H9 (cell line): ENCODE measurements at regions not wholly inside any gene's neighbourhood (a gene's known extent, or its start where the extent isn't known, plus 50 kb on each side); places are given as distances from the start of the nearest gene placed in this dataset.

Experiments
- DNase-seq: peaks from one replicate; pipeline ENCODE4 v3.0.0-alpha.2; 2017
- H2AFZ ChIP-seq: one replicate; pipeline ENCODE4 v1.6.1; 2013; ENCODE audit warnings: mild to moderate bottlenecking, low read length, control low read depth, moderate library complexity
- H2AK5ac ChIP-seq: 2 replicates; pipeline ENCODE4 v1.6.1; 2013; ENCODE audit warnings: low read length, control low read depth, mixed read lengths; ENCODE audit not compliant: insufficient read length
- H2BK120ac ChIP-seq: one replicate; pipeline ENCODE4 v1.6.1; 2013; ENCODE audit warnings: low read depth, mild to moderate bottlenecking, low read length, control low read depth, inconsistent platforms; ENCODE audit not compliant: poor library complexity, severe bottlenecking
- H2BK12ac ChIP-seq: 2 replicates; pipeline ENCODE4 v1.6.1; 2013; ENCODE audit warnings: low read length, control low read depth, mixed read lengths, low read depth; ENCODE audit not compliant: insufficient read length
- H2BK15ac ChIP-seq: 2 replicates; pipeline ENCODE4 v1.6.1; 2013; ENCODE audit warnings: low read depth, low read length, control low read depth
- H2BK20ac ChIP-seq: one replicate; pipeline ENCODE4 v1.6.1; 2013; ENCODE audit warnings: low read depth, mild to moderate bottlenecking, low read length, control low read depth, inconsistent platforms; ENCODE audit not compliant: poor library complexity, severe bottlenecking
- H2BK5ac ChIP-seq: 2 replicates; pipeline ENCODE4 v1.6.1; 2013; ENCODE audit warnings: low read length, control low read depth, mixed read lengths; ENCODE audit not compliant: insufficient read length
- H3K14ac ChIP-seq: 2 replicates; pipeline ENCODE4 v1.6.1; 2013; ENCODE audit warnings: low read length, control low read depth; ENCODE audit not compliant: insufficient read depth
- H3K18ac ChIP-seq: 2 replicates; pipeline ENCODE4 v1.6.1; 2013; ENCODE audit warnings: low read depth, mild to moderate bottlenecking, mixed read lengths, low read length, control low read depth; ENCODE audit not compliant: insufficient read length
- H3K23ac ChIP-seq: 2 replicates; pipeline ENCODE4 v1.6.1; 2013; ENCODE audit warnings: low read length, control low read depth, mixed read lengths, low read depth; ENCODE audit not compliant: insufficient read length
- H3K23me2 ChIP-seq: 2 replicates; pipeline ENCODE4 v1.6.1; 2013; ENCODE audit warnings: low read depth, mild to moderate bottlenecking, mixed read lengths, low read length, control low read depth; ENCODE audit not compliant: insufficient read length, poor library complexity, severe bottlenecking
- H3K27ac ChIP-seq: 2 replicates; pipeline ENCODE4 v1.5.1; 2013; ENCODE audit warnings: low read length, control low read depth, mixed read lengths, low read depth; ENCODE audit not compliant: insufficient read length
- H3K27me3 ChIP-seq: 2 replicates; pipeline ENCODE4 v1.6.1; 2013; ENCODE audit warnings: low read length, control low read depth, inconsistent platforms; ENCODE audit not compliant: insufficient read depth
- H3K4ac ChIP-seq: 2 replicates; pipeline ENCODE4 v1.6.1; 2013; ENCODE audit warnings: low read depth, mild to moderate bottlenecking, control low read depth, inconsistent platforms, low read length, moderate library complexity
- H3K4me1 ChIP-seq: 2 replicates; pipeline ENCODE4 v1.6.1; 2013; ENCODE audit warnings: low read length, control low read depth, inconsistent platforms; ENCODE audit not compliant: insufficient read depth
- H3K4me2 ChIP-seq: 2 replicates; pipeline ENCODE4 v1.6.1; 2013; ENCODE audit warnings: low read length, control low read depth, mixed read lengths; ENCODE audit not compliant: insufficient read length, insufficient read depth
- H3K56ac ChIP-seq: 2 replicates; pipeline ENCODE4 v1.6.1; 2013; ENCODE audit warnings: low read depth, mild to moderate bottlenecking, mixed read lengths, low read length, control low read depth; ENCODE audit not compliant: insufficient read length
- H3K79me1 ChIP-seq: 2 replicates; pipeline ENCODE4 v1.6.1; 2013; ENCODE audit warnings: low read depth, mild to moderate bottlenecking, moderate library complexity, low read length, control low read depth, inconsistent platforms; ENCODE audit not compliant: insufficient read depth, poor library complexity, severe bottlenecking
- H3K79me2 ChIP-seq: 2 replicates; pipeline ENCODE4 v1.6.1; 2013; ENCODE audit warnings: low read length, control low read depth, inconsistent platforms; ENCODE audit not compliant: insufficient read depth
- H3K9ac ChIP-seq: 2 replicates; pipeline ENCODE4 v1.6.1; 2013; ENCODE audit warnings: low read length, control low read depth, mixed read lengths; ENCODE audit not compliant: insufficient read length; ENCODE audit errors: extremely low read depth
- H3K9me3 ChIP-seq: one replicate; pipeline ENCODE4 v1.6.1; 2013; ENCODE audit warnings: low read depth, low read length, inconsistent platforms; ENCODE audit not compliant: control insufficient read depth
- H3T11ph ChIP-seq: one replicate; pipeline ENCODE4 v1.6.1; 2013; ENCODE audit warnings: mild to moderate bottlenecking, low read length, control low read depth, inconsistent platforms
- H4K20me1 ChIP-seq: one replicate; pipeline ENCODE4 v1.6.1; 2013; ENCODE audit not compliant: control insufficient read depth, insufficient read length, insufficient read depth
- H4K5ac ChIP-seq: 2 replicates; pipeline ENCODE4 v1.6.1; 2013; ENCODE audit warnings: low read depth, mild to moderate bottlenecking, mixed read lengths, low read length, control low read depth; ENCODE audit not compliant: insufficient read length
- H4K8ac ChIP-seq: replicated peaks from 2 replicates; pipeline ENCODE4 v1.6.1; 2013; ENCODE audit warnings: low read length, control low read depth, mixed read lengths, low read depth; ENCODE audit not compliant: insufficient read length
- H4K91ac ChIP-seq: 2 replicates; pipeline ENCODE4 v1.6.1; 2013; ENCODE audit warnings: low read depth, mild to moderate bottlenecking, moderate library complexity, mixed read lengths, low read length, control low read depth; ENCODE audit not compliant: insufficient read length
- H3K27ac Mint-ChIP-seq, 3 experiments: 2 replicates in 2 of 3; 3 replicates in 1 of 3; pipeline ENCODE4 v1.8.0; 2020 to 2021; ENCODE audit warnings: mixed read lengths in 3 of 3, mild to moderate bottlenecking in 1 of 3, moderate library complexity in 1 of 3
- H3K27me3 Mint-ChIP-seq: 2 replicates; pipeline ENCODE4 v1.8.0; 2021; ENCODE audit warnings: low read depth, mild to moderate bottlenecking, moderate library complexity, mixed read lengths
- H3K36me3 Mint-ChIP-seq, 3 experiments: 2 replicates in 2 of 3; 3 replicates in 1 of 3; pipeline ENCODE4 v1.8.0; 2020 to 2021; ENCODE audit warnings: low read depth in 3 of 3, mixed read lengths in 3 of 3; ENCODE audit not compliant: insufficient read depth in 1 of 3
- H3K4me1 Mint-ChIP-seq, 2 experiments: 2 replicates each; pipeline ENCODE4 v1.8.0; 2020; ENCODE audit warnings: mixed read lengths in 2 of 2
- H3K4me3 Mint-ChIP-seq, 2 experiments: 2 replicates in 1 of 2; 3 replicates in 1 of 2; pipeline ENCODE4 v1.8.0; 2020 to 2021; ENCODE audit warnings: mild to moderate bottlenecking in 2 of 2, mixed read lengths in 2 of 2, moderate library complexity in 1 of 2
- H3K9me3 Mint-ChIP-seq, 2 experiments: 2 replicates in 1 of 2; 3 replicates in 1 of 2; pipeline ENCODE4 v1.8.0; 2020; ENCODE audit warnings: mild to moderate bottlenecking in 2 of 2, mixed read lengths in 2 of 2, moderate library complexity in 1 of 2
- CTCF ChIP-seq: fragments of 200-600 bp; sonication (generic); conservative IDR thresholded peaks from 3 replicates; pipeline ENCODE4 v1.8.0; 2021; ENCODE audit warnings: antibody characterized with exemption, mild to moderate bottlenecking
- WGBS: extraction: QIAGEN DNeasy Blood & Tissue Kit; methylation state at CpG from one replicate; pipeline ENCODE4 v1.1.7; 2013; ENCODE audit warnings: missing lambda C conversion rate, low lambda C conversion rate, mixed read lengths; ENCODE audit not compliant: insufficient read length; ENCODE audit errors: extremely low coverage; 5-methylcytosine and 5-hydroxymethylcytosine counted together

GRCh38 chr3:8001712-8002111 lies 499.9 kb upstream of the LMCD1 start:
- no peaks in the 10 kb centered on the region for H4K20me1 ChIP-seq
- H3T11ph ChIP-seq: no peak overlapping the region
- no peak overlapping the region for H3K14ac ChIP-seq
- H3K9ac ChIP-seq: no peak overlapping the region
- no peak overlapping the region for H2AK5ac ChIP-seq
- no peaks in the 10 kb centered on the region for H3K27me3 Mint-ChIP-seq
- H3K56ac ChIP-seq: no peak overlapping the region
- no peak overlapping the region for H3K4me3 Mint-ChIP-seq
- H2BK20ac ChIP-seq: no peak overlapping the region
- no peak overlapping the region for H2BK12ac ChIP-seq
- H3K9me3 Mint-ChIP-seq: no peaks in the 10 kb centered on the region
- no peak overlapping the region for H4K91ac ChIP-seq
- no peak overlapping the region for H3K27ac Mint-ChIP-seq
- H3K36me3 Mint-ChIP-seq: no peaks in the 10 kb centered on the region
- H3K4me1 Mint-ChIP-seq: peaks cover 18 to 21% of the 10 kb centered on the region in 2 experiments
- H3K79me2 ChIP-seq: no peaks in the 10 kb centered on the region
- H3K18ac ChIP-seq: no peak overlapping the region
- no peaks in the 10 kb centered on the region for H3K27me3 ChIP-seq
- H4K5ac ChIP-seq: no peak overlapping the region
- H2BK120ac ChIP-seq: no peak overlapping the region
- no peak overlapping the region for H3K4me2 ChIP-seq
- no peak for TF ChIP-seq CTCF
- DNase-seq: no peak
- no peak overlapping the region for H2BK15ac ChIP-seq
- H3K27ac ChIP-seq: no peak overlapping the region
- no CpG with 5 or more reads among the region's 6 CpGs for WGBS
- H2AFZ ChIP-seq: no peak overlapping the region
- no peak overlapping the region for H3K23ac ChIP-seq
- no peak overlapping the region for H2BK5ac ChIP-seq
- H3K9me3 ChIP-seq: no peaks in the 10 kb centered on the region
- H4K8ac ChIP-seq: no peak overlapping the region
- H3K79me1 ChIP-seq: no peaks in the 10 kb centered on the region
- H3K4ac ChIP-seq: no peak overlapping the region
- no peaks in the 10 kb centered on the region for H3K23me2 ChIP-seq
- no peaks in the 10 kb centered on the region; the same call in 1 of the 2 replicates for H3K4me1 ChIP-seq
